Cardiac septum (tissue), 1 donor: ENCODE measurements at regions not wholly inside any gene's neighbourhood (a gene's known extent, or its start where the extent isn't known, plus 50 kb on each side); places are given as distances from the start of the nearest gene placed in this dataset.
A peak's percentile ranks its signal among the peaks of the same experiment; 100 is the strongest.

Experiments
- DNase-seq: peaks from one replicate; pipeline ENCODE4 v3.0.0-alpha.2; 2020; ENCODE audit warnings: low spot score
- intact Hi-C: fragments of 100-400 bp; cut with DNase I; formaldehyde crosslinking; loops from one replicate; pipeline ENCODE4 v1.14.0; 2022
- donor health status: DM: no; HTN: no; CAD: no.

DNA sequence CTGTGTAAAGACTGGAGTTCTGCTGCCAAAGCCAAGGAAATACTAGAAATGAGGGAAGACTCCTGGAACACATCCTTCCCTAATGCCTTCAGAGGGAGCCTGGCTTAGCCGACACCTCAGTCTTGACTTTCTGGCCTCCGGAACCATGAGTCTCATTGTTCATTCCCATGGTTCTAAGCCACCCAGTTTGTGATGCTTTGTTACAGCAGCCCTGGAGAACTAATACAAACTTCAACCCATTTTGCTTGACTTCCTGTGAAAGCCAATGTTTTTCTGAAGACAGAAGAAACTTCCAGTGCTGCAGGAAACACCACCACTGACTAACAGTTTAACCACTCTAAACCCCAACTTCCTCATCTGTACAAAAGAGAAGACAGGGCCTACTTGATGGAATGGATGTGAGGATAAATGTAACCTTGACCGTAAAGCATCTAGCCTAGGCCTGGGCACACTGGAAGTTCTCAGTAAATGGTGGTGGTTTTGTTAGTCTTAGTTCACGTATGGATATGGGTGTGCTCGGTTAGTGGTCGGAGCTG, 85.9 kb upstream of the RFX8 start:
- DNase-seq = no peak
- intact Hi-C loops = no loop called here

DNA sequence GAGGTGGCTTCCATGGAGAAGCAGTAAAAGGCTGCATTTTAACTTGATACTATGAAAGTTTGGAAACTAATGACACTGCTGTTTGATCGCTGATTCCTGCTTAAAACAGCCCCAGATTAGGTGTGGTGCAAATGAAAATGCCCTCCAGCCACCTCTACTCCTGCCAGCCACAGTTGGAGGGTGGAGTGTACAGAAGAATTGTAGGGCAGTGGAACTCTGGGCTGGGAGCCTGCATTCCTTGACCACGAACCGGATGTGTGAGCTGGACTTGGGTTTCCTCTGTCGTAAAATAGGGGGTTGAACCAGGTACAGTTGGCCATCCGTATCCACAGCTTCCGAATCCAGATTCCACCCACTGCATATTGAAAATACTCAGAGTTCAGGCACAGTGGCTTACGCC, 84.6 kb upstream of the RFX8 start:
- peak; percentile 76 for DNase-seq
- intact Hi-C loops = loop anchor here (2.0 to 5.0 kb wide), 4 partner anchors 38 to 268 kb away; partner anchors contain the start of gene MAP4K4

DNA sequence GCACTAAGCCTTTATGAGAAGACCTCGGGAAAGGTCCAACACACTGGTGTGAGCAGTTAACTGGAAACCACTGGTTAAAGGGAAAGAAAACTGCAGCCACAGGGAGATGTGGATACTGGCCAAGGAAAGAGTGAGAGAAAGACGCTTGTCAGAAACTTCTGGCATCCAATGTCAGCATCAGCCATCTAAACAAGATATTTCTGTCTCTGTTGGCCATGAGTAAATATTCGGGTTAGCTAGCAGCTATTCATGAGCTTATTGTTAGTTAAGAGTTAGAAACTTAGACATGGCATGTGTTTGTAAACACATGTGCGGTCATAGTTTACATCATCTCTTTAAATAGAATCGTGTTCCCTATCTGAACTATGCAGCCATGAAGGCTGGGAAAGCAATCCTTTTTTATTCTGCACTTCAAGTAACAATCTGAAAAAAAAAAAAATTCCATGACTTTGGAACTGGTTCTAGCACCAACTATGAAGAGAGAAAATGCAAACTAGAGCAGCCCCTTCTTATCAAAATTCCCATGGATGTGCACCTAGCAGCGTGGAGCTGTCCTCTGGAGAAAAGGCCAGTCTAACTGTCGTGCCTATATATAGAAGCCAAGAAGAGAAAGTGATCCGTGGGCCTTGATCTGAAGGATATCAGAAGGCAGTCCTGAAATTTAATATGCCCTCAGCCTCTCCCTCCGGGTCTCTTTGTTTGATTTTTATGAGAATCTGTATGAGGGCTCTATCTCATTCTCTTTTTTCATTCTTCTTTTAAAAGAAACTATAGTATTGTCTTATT, 84.0 kb upstream of the RFX8 start:
- DNase-seq = no peak

DNA sequence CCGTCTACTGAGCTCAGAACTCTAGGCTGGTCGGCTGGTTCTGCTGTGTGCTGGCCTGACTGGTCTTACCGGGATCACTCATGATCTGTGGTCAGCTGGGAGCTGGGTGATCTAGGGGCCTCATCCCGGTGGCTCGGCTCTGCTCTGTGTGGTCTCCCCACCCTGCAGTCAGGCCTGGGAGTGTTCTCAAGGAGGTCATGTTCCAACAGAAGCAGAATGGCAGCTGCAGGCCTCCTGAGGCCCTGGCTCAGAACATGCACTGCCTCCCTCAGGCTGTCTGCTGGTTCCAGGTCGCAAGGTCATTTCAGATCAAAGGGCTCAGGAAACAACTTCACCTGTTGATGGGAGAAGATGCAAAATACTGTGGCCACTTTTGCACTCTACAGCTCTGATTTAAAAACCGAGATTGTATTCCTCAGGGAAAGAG, 81.1 kb upstream of the RFX8 start:
- no peak for DNase-seq

More for the DNA sequence above, 84.0 kb upstream of the RFX8 start:
- intact Hi-C loops = loop anchor here (2.0 to 5.0 kb wide), 4 partner anchors 38 to 268 kb away; partner anchors contain the start of gene MAP4K4

DNA sequence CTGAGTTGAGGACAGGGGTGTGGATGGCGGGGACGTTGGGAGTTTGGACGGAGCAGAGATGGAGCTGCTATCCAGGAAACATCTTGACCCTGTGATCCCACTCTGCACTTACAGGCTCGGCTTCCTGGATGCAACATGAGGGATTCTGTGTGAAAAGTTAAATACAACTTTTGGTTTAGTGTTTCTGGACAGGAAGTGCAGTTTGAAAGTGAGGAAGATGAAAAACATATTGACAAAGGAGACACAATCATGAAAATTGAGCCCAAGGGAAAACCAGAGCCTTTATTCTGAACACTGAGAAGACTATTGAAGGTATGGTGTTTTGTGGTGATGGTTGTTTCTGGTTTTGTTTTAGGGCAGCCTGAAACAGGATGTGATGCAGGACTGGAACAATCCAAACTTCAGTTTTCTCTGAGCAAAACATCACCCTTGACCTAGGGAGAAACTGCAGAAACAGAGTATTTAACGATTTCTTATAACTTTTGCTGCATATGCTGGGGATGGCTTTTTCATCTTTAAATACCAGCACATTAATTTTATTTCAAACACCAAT, 76.5 kb upstream of the RFX8 start:
- no peak for DNase-seq
- intact Hi-C loops = no loop called here

More for the DNA sequence above, 81.1 kb upstream of the RFX8 start:
- intact Hi-C loops = loop anchor here (5.0 kb wide), 3 partner anchors 39 to 271 kb away; no protein-coding TSS in a partner anchor

DNA sequence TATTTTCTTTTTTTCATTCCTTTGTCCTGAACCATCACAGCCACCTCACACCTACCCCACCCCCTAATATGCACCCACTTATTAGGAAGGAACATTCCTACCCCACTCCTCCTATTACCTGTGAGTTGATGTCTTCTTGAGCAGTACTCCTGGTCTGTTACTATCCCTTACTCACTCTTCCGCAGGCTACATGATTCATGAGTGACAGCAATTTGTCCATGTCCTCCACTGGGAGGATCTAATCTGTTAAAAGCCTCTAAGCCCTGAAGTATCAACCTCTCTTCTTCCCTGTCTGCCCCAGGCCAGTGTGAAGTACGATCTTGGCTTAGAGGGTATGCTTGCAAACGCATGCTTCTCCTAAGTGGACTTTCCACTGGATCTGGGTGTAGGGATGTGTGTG, 75.6 kb upstream of the RFX8 start:
- no peak for DNase-seq
- intact Hi-C loops = no loop called here

DNA sequence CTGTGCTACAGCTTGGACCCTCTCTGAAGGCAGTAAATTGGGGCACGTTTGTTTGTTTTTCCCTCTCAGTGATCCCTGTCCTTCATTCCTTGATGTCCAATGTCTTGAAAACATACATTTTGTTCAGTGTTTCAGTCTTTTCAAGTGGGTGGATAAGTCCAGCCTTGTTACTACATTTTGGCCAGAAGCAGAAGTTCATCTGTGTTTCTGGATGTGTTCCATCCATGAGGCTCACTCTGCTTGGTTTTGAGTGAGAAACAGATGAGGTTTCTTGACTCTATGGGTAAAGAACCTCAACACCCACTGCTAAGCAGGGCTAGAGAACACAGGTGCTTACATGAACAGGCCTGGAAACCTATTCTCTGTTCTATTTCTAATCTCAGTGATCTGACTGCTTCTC, 74.5 kb upstream of the RFX8 start:
- intact Hi-C loops = no loop called here
- DNase-seq = no peak

DNA sequence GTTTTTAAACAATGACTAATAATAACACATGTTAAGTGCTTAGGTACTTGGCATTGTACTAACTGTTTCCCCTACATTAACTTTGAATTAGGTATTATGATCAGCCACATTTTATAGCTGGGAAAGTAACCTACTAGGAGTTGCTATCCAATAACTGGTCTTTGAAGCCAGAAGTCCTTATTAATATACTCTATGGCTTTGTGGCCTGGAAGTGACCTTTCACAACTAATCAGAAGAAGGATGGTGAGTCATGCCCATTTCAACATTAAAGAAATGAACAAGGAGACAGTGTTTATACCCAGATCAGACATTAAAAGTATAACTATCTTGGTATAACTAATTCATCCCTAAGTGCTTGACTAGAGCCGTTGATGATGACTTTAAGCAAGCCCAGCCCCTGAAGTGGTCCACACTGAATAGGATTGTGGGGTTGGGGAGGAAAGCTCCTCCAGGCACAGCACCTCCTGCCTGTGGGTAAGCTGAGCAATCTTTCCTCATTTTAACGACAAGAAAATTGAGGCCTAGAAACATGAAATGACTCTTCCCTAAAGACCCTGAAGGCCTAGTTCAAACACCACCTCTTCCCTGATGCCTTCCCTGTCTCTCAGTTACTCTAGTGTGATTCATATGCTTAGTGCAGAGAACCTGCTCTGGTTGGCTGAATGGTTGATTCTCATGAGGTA, 71.6 kb upstream of the RFX8 start:
- intact Hi-C loops = no loop called here

DNA sequence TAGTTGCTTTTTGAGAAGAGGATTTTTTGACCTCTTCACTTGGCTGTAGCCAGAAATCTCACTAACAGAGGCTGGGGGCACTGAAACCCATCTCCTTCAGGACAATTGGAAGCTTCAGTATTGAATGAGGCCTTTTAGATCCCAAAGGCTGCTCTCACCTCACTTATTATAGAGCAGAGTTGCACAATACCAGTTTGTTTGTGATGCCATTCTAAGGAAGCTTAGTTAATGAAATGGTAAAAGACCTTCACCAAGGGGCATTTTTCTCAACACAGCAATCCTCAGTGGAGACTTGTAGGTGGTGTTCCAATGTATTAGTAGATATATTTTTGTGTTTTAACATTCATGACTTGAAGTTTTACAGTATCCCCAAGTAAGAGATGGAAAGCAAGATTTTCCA, 71.0 kb upstream of the RFX8 start:
- DNase-seq = no peak
- intact Hi-C loops = no loop called here

More for the DNA sequence above, 71.6 kb upstream of the RFX8 start:
- no peak for DNase-seq

DNA sequence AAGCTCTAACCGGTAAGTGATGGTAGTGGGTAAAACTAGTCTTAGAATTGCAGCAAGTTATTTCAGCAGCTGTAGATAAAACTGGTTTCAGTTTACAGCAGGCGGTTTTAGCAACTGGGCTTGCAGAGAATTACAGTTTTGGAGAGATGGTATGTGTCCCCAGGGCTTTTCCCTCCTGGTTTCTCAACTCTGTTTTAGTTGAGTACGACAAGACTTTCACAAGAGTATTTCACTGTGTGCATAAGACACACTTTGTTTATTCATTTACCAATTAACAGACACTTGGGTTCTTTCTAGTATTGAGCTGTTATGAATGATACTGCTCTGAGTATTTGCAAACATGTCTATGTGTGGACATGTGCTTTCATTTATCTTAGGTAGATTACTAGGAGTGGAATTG, 65.6 kb upstream of the RFX8 start:
- DNase-seq = no peak
- intact Hi-C loops = no loop called here

DNA sequence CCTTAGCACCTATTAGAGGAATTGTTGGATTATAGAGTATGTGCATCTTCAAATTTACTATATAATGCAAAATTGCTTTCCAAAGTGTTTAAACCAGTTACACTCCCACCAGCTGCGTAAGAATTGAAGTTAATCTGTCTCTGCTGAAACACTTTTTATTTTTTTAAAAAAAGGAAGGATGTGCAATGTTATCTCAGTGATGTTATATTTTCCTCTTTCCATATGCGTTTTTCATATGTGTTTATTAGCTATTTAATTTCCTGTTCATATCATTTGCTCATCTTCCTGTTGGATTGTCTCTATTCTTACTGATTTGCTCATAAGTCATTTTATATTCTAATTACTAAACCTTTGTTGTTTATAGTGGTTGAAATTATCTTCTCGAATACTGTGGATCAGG, 63.2 kb upstream of the RFX8 start:
- intact Hi-C loops = no loop called here
- DNase-seq = no peak

DNA sequence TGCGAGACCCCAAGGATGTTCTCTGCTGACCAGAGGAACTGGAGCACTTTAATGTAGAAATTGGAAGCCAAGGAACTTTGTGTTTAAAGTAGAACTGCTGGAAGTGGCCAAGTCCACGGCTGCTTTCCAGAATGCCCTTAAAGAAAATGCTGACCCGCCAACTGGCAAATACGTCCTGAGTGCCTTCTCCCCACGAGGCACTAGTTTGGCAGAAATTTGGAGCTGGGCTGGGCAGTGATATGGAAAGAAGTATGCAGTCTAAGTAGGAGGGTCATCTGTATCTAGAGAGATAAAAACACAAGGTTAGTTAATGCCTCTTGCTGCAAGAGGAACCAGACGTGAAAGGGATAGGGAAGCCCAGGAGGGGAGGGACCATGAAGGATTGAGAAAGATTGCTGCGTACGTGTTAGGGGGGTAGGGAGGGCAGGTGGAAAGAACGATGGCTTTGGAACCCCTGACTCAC, 59.3 kb upstream of the RFX8 start:
- DNase-seq = no peak
- intact Hi-C loops = no loop called here

DNA sequence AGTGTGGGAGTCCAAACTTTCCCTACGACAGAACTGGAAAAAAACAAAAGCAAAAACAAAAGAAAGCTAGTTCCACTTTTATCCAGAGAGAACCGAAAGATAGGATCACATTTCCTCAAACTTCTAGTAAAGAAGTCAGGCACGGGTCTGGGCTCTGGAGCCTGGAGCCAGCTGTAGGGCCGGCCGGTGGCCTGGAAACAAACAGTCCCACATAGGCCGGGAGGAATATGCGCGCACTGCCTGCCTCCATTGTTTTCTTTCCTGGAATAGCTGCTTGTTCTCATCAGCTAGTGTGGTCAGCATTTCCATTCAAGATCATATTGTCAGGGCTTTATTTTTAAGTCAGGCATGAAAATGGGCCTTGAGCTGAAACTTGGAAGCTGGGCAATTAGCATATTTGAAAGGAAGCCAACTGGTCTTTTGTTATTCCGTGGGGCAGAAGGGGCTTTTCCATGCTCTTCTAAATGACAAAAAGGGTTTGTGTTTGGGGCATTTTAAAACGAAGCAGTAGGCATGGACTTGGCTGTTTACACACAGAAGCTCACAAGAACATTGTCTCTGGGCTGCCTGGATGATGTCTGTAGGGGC, 58.7 kb upstream of the RFX8 start:
- intact Hi-C loops = no loop called here

DNA sequence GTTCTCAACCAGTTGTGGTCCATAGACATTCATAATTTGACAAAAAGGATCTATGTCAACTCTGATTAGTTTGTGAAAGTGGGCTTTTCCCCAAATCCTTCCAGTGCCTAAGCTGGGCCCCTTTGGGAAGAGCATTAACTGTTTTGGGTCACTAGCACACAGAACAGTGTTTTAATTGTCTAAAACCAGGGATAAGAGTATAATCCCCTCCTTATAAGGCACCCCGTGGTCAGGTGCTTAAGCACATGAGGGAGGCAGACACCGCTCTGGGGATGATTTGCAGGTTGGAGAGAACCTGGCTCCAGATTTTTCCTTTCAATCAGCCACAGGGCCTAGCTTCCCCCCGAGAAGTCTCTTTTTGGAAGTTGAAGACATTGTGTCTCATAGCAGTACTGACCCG, 53.6 kb upstream of the RFX8 start:
- no peak for DNase-seq
- intact Hi-C loops = loop anchor here (10.0 kb wide), 1 partner anchor 184 kb away; no protein-coding TSS in a partner anchor

More for the DNA sequence above, 58.7 kb upstream of the RFX8 start:
- no peak for DNase-seq

DNA sequence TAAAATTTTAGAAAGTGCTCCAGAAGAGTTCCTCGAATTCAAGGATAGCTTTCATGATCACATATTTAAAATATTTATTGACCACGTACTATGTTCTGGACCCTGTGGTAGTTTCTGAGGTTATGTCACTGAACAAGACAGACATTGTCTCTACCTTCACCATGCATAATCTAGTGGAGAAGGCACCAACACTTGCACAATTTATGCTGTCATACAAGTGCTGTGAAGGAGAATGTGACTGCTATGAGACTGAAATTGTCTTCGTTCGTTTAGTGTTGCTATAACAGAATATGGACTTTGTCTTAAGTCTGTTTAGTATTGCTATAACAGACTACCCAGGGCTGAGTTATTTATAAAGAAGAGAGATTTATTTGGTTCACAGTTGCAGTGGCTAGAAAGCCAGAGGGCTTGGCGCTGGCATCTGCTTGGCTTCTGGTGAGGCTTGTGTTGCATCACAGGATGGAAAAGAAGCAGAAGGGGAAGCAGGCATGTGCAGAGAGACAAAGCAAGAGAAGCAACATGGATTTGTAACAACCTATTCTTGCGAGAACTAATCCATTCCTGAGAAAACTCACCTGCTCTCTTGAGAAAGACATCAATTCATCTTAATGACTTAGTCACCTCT, 50.0 kb upstream of the RFX8 start:
- intact Hi-C loops = loop anchor here (10.0 kb wide), 1 partner anchor 180 kb away; no protein-coding TSS in a partner anchor
- no peak for DNase-seq
